Omental fat pad (tissue), 3 donors: ENCODE measurements at regions not wholly inside any gene's neighbourhood (a gene's known extent, or its start where the extent isn't known, plus 50 kb on each side); places are given as distances from the start of the nearest gene placed in this dataset.

Experiments
- ATAC-seq: fragments of 150-250 bp; one replicate; pipeline ENCODE4 v1.9.1; 2016; ENCODE audit warnings: mild to moderate bottlenecking, moderate library complexity; ENCODE audit not compliant: low FRiP score
- DNase-seq: peaks from one replicate; pipeline ENCODE4 v3.0.0-alpha.2; 2019; ENCODE audit warnings: low spot score
- TF ChIP-seq, protein P1 (sequence below), 3 donors: fragments of 450-650 bp; IDR thresholded peaks; one replicate each; pipeline ENCODE4 v1.5.1; 2016 to 2017; ENCODE audit warnings: antibody characterized with exemption in 3 of 3, mild to moderate bottlenecking in 3 of 3, moderate library complexity in 2 of 3

DNA sequence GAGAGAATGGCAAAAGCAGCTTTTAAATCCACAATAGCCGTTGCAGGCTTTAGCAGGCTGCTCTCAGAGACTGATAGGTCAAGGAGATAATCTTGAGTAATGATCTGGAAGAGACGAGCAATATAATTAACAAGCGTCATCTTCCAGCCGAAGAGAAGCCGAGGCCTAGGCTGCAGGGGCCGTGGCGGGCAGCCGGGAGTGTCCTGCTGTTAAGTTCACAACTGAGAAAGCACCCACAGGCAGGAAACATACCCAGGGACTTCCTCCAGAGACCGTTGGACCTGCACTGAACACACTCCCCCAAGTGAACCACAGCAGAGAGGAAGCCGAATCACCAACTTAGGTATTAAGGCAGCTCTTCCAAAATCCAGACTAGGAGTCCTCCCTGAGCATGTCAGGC lies 182.3 kb downstream of the IRX2 start:
- ATAC-seq (no peak), DNase-seq (no peak)
- TF ChIP-seq, protein P1, sequence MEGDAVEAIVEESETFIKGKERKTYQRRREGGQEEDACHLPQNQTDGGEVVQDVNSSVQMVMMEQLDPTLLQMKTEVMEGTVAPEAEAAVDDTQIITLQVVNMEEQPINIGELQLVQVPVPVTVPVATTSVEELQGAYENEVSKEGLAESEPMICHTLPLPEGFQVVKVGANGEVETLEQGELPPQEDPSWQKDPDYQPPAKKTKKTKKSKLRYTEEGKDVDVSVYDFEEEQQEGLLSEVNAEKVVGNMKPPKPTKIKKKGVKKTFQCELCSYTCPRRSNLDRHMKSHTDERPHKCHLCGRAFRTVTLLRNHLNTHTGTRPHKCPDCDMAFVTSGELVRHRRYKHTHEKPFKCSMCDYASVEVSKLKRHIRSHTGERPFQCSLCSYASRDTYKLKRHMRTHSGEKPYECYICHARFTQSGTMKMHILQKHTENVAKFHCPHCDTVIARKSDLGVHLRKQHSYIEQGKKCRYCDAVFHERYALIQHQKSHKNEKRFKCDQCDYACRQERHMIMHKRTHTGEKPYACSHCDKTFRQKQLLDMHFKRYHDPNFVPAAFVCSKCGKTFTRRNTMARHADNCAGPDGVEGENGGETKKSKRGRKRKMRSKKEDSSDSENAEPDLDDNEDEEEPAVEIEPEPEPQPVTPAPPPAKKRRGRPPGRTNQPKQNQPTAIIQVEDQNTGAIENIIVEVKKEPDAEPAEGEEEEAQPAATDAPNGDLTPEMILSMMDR (IDR thresholded peaks at IDR 0.05): no peak

DNA sequence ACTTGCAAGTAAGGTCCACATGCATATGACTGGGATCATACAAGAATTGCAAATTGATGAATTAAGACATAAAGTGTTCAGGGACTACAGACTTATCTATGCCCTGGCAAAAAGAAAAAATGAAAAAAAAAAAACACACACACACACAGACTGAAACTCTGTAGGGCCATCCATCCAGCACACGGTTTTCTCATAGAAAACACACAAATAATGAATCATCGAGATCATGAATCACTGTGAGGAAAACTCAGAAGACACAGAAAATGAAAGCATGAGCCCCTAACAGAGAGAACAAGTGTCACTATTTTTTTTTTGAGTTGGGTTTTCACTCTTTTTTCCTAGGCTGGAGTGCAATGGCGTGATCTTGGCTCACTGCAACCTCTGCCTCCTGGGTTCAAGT lies 185.2 kb downstream of the IRX2 start:
- TF ChIP-seq, protein P1 (IDR thresholded peaks at IDR 0.05): no peak
- no peak for DNase-seq
- ATAC-seq: no peak

DNA sequence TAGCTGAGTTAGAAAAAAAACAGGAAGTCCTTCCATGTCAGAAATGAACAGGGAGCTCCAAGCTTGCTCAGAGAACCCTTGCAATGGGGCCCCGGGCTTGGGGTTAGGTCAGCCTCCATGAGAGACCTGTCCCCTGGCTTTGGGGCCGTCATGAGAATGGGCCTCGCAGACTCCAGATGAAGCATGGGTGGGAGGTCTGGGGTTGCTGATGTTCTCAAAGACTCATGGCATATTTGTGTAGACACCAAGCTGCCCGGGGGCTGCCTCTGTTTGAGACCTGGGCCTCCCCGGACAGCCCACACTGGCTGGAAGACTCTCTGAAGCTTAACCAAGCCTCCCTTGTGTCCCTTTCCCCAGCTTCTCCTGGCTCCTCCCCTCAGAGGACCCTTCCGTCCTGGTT lies 186.3 kb downstream of the IRX2 start:
- TF ChIP-seq, protein P1 (IDR thresholded peaks at IDR 0.05): no peak
- ATAC-seq (no peak), DNase-seq (no peak)

DNA sequence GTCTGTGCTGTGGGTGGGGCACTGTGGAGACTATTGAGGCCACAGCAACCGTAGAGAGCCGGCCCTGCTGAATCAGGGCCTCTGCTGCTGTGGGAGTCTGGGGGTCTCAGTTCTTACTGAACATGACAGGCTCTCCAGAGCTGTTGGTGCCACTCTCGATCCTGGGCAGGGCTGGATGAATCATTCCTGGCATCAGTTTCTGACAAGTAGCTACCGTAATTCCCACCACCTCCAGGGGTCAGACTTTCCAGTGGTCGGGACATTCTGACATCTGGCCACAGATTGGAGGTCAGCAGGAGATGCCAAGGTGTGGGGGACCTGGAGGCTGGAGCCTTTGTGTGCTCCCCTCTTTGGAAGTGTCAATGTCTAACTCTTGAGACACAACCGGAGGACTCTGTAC lies 188.4 kb downstream of the IRX2 start:
- TF ChIP-seq, protein P1 (IDR thresholded peaks at IDR 0.05): no peak
- ATAC-seq (no peak), DNase-seq (no peak)

DNA sequence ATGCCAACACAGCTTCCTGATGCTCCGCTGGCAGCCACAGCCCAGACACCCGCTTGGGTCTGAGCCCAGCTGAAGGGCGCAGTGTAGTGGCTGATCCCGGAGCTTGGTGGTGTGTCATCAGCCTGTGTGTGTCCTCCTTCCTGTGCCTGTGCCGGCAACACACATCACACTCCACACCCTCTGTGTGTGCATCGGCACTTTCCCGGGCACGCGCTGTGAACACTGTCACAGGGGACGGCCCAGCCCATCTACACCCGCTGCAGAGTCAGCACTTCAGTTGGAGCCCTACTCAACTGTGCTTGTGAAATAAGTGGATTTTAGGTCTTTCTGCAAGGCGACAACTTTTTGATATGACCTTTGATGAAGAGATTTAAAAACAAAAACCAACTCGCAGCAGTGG lies 189.4 kb downstream of the IRX2 start:
- DNase-seq (no peak), ATAC-seq (no peak)
- TF ChIP-seq, protein P1 (IDR thresholded peaks at IDR 0.05): no peak

DNA sequence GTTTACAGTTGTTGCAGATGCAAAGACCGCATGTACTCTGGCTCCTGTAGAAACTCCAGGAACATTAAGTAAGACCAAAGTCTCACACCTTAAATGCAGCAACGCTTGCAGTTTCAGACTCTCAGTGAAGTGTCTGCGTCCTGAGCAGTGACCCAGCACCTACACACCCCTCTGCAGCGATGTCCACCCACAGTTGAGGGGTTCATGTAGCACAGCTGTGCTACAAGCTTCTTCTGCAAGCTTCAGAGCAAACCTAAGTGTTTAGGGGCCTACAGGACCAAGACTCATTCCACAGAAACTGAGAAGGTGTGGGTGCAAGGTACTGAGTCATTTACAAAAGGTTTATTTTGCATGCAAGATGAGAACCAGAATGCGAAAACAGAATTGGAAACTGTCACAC lies 191.0 kb downstream of the IRX2 start:
- no peak for ATAC-seq
- TF ChIP-seq, protein P1 (IDR thresholded peaks at IDR 0.05): no peak
- no peak for DNase-seq

DNA sequence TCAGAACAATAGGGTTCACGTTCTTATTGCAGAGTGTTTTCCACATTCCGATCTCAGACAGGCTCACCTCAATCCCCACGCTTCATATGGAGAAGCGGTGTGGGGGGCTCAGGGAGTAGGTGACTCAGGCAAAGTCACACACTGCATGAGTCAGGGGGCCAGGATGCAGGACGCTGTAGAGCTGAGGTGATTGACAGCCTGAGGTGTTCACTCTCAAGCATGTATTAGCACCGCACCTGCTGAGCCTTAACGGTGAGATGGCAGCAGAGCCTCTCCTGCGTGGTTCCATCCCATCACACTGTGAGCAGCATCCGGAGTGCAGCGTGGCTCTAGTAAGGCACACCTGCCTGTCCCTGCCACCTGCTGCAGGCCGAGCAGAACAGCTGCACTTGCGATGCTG lies 194.0 kb downstream of the IRX2 start:
- TF ChIP-seq, protein P1 (IDR thresholded peaks at IDR 0.05): no peak
- DNase-seq (no peak), ATAC-seq (no peak)
